ENCODE measurements at regions not wholly inside any gene's neighbourhood (a gene's known extent, or its start where the extent isn't known, plus 50 kb on each side); places are given as distances from the start of the nearest gene placed in this dataset.

DNA sequence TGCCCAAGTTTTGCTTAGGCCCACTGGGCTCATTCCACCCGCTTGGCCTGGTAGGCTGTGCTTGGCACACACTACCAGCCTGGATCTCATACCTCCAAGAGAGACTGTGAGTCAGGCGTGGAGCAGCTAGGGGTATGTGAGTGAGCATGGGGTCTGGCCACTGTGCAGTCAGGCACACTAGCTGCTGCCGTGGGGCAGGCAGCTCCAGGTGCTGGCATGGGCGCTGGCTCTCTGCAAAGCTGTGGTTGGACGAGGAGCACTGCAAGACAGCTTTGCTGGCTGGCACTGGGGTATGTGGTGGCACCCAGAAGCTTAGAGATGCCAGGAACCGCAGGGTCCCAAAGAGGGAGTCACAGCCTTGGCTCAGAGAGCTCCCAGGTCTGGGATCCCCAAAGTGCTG, 377.8 kb downstream of the KCTD8 start:
- Histone ChIP-seq H3K4me3 (ENCODE audit: low read length in 2 of 2) (no peak overlapping the region), H3K36me3 (ENCODE audit: control insufficient read depth in 1 of 2, insufficient read depth in 2 of 2, low read length in 1 of 2) (no peaks in the 10 kb centered on the region), H3K27ac (ENCODE audit: low read depth in 1 of 2, low read length in 2 of 2) (no peak overlapping the region), H3K27me3 (ENCODE audit: control insufficient read depth in 1 of 2, insufficient read depth in 2 of 2, low read length in 1 of 2) (no peaks in the 10 kb centered on the region), H3K9me3 (ENCODE audit: control insufficient read depth, low read length) (no peaks in the 10 kb centered on the region), H3K4me1 (ENCODE audit: control insufficient read depth in 1 of 2, insufficient read depth in 2 of 2, low read length in 2 of 2) (no peaks in the 10 kb centered on the region)
- 82 to 85% methylated on average over 6 of the region's 6 CpGs for WGBS, 2 donors
- no peak for ATAC-seq (ENCODE audit: low FRiP score)
- intact Hi-C loops (cut with DNase I), result no loop called here
- DNase-seq, result peak in 1 of 2 donors; percentile 48

DNA sequence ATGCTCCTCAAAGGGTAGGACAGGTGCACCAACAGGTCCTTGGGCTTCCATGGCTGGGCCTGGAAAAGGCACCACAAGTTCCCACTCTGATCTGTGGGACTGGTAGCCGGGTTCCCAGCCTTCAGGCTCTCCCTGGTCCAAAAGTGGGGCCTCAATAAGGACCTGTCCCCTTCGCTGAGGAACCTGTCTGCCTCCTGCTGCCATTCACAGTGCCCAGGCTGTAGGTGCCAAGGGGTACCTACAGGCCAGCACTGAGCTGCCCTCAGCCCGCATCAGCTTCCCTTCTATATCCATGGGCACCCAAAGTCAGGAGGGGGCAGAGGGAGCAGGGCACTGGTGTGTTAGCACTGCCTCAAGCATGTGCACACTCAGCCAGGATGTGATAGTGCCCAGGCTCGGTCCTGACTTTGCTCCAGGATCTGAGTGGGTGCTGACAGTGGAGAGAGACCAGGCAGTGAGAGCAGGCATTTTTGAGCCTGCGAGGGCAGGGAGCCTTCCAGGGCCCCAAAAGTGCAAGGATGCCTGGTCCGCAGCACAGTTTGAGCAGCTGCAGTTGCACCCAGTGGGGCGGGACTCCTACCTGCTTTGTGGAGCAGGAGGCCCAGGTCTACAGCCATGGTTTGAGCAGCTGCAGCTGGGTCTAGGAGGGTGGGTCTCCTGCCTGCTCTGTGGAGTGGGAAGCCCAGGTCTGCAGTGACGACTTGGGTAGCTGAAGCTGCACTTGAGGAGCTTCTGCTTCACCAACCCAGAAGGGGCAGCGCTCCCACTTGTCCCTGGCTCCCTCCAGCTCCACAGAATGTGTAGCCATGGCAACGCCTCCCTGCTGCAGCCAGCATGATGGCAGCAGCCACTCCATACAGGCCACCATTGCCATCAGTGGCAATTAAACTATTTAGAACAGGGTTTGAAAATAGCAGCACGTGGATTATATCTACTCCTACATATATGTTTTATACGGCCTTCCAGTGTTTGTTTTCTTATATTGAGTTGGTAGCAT, 376.4 kb downstream of the KCTD8 start:
- intact Hi-C loops (cut with DNase I), result no loop called here
- ATAC-seq (ENCODE audit: low FRiP score), result peak; percentile 51
- Histone ChIP-seq H3K9me3 (ENCODE audit: control insufficient read depth, low read length) (no peaks in the 10 kb centered on the region), H3K4me3 (ENCODE audit: low read length in 2 of 2) (no peak overlapping the region), H3K36me3 (ENCODE audit: control insufficient read depth in 1 of 2, insufficient read depth in 2 of 2, low read length in 1 of 2) (no peaks in the 10 kb centered on the region), H3K27me3 (ENCODE audit: control insufficient read depth in 1 of 2, insufficient read depth in 2 of 2, low read length in 1 of 2) (no peaks in the 10 kb centered on the region), H3K27ac (ENCODE audit: low read depth in 1 of 2, low read length in 2 of 2) (no peak overlapping the region), H3K4me1 (ENCODE audit: control insufficient read depth in 1 of 2, insufficient read depth in 2 of 2, low read length in 2 of 2) (no peaks in the 10 kb centered on the region)
- whole genome bisulfite sequencing, 2 donors, result 77 to 86% methylated on average over 12 of the region's 12 CpGs
- peak in 1 of 2 donors; percentile 60 for DNase-seq

DNA sequence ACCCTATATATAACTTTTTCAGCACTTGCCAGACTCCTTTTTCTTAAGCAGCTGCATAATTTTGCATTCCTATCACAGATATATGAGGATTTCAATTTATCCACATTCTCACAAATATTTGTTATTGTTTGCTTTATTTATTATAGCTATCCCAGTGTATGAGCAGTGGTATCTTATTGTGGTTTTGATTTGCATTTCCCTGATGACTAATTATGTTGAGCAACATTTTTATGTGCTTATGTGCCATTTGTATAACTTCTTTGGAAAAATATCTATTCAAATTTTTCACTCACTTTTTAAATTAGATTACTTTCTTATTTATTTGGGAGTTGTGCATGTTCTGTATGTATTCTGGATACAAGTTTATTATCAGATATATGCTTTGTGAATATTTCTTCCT, 361.9 kb downstream of the KCTD8 start:
- ATAC-seq (ENCODE audit: low FRiP score) (no peak), DNase-seq (no peak)
- Histone ChIP-seq H3K27ac (ENCODE audit: low read depth in 1 of 2, low read length in 2 of 2) (no peak overlapping the region), H3K9me3 (ENCODE audit: control insufficient read depth, low read length) (no peaks in the 10 kb centered on the region), H3K36me3 (ENCODE audit: control insufficient read depth in 1 of 2, insufficient read depth in 2 of 2, low read length in 1 of 2) (no peaks in the 10 kb centered on the region), H3K4me3 (ENCODE audit: low read length in 2 of 2) (no peak overlapping the region), H3K27me3 (ENCODE audit: control insufficient read depth in 1 of 2, insufficient read depth in 2 of 2, low read length in 1 of 2) (no peaks in the 10 kb centered on the region), H3K4me1 (ENCODE audit: control insufficient read depth in 1 of 2, insufficient read depth in 2 of 2, low read length in 2 of 2) (no peaks in the 10 kb centered on the region)
- intact Hi-C loops (cut with DNase I), result no loop called here

DNA sequence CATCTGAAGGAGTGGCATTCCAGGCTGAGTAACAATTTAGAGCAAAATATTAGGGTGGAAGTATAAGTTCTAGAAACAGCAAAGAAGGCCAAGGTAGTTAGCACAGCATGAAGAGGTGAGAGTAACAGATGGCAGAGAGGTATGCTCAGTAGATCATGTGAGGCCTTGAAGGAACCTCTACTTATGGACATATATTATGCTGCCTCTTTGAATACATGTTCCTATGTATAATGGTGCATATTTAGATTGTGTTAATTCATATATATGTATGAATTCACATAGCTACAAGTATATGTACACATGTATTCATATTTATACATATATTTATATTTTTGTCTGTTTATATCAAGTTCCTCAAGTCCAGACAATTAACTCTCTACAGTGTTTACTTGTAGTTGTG, 355.2 kb downstream of the KCTD8 start:
- intact Hi-C loops (cut with DNase I), result no loop called here
- H3K4me3 ChIP-seq (ENCODE audit: low read length in 2 of 2), result no peak overlapping the region
- DNase-seq, result no peak
- ATAC-seq (ENCODE audit: low FRiP score), result no peak
- no peaks in the 10 kb centered on the region for H3K27me3 ChIP-seq (ENCODE audit: control insufficient read depth in 1 of 2, insufficient read depth in 2 of 2, low read length in 1 of 2)
- H3K27ac ChIP-seq (ENCODE audit: low read depth in 1 of 2, low read length in 2 of 2), result no peak overlapping the region
- H3K36me3 ChIP-seq (ENCODE audit: control insufficient read depth in 1 of 2, insufficient read depth in 2 of 2, low read length in 1 of 2), result no peaks in the 10 kb centered on the region
- H3K4me1 ChIP-seq (ENCODE audit: control insufficient read depth in 1 of 2, insufficient read depth in 2 of 2, low read length in 2 of 2), result no peaks in the 10 kb centered on the region
- H3K9me3 ChIP-seq (ENCODE audit: control insufficient read depth, low read length), result no peaks in the 10 kb centered on the region

DNA sequence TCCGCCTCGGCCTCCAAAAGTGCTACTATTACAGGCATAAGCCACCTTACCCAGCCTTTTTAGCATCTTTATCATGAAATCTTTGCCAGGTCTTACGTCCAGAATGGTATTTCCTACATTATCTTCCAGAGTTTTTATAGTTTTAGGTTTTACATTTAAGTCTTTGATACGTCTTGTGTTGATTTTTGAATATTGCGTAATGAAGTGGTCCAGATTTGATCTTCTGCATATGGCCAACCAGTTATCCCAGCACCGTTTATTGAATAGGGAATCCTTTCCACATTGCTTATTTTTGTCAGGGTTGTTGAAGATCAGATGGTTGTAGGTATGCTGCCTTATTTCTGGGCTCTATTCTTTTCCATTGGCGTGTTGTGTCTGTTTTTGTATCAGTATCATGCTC, 349.6 kb downstream of the KCTD8 start:
- no peaks in the 10 kb centered on the region for H3K9me3 ChIP-seq (ENCODE audit: control insufficient read depth, low read length)
- no peaks in the 10 kb centered on the region for H3K36me3 ChIP-seq (ENCODE audit: control insufficient read depth in 1 of 2, insufficient read depth in 2 of 2, low read length in 1 of 2)
- ATAC-seq (ENCODE audit: low FRiP score) (no peak), DNase-seq (no peak)
- no peak overlapping the region for H3K4me3 ChIP-seq (ENCODE audit: low read length in 2 of 2)
- H3K4me1 ChIP-seq (ENCODE audit: control insufficient read depth in 1 of 2, insufficient read depth in 2 of 2, low read length in 2 of 2), result no peaks in the 10 kb centered on the region
- intact Hi-C loops (cut with DNase I), result no loop called here
- WGBS, 2 donors, result 86% methylated on average over 7 of the region's 7 CpGs
- no peak overlapping the region for H3K27ac ChIP-seq (ENCODE audit: low read depth in 1 of 2, low read length in 2 of 2)
- no peaks in the 10 kb centered on the region for H3K27me3 ChIP-seq (ENCODE audit: control insufficient read depth in 1 of 2, insufficient read depth in 2 of 2, low read length in 1 of 2)

DNA sequence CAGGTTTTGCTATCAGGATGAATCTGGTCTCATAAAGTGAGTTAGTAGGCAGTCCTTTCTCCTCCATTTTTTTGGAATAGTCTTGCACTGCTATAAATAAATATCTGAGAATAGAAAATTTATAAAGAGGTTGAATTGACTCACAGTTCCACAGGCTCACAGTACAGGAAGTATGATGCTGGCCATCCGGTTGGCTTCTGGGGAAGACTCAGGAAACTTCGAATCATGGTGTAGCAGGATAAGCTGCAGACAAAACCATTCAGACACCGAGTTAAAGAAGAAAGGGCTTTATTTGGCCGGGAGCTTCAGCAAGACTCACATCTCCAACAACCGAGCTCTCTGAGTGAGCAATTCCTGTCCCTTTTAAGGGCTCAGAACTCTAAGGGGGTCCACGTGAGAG, 348.2 kb downstream of the KCTD8 start:
- Histone ChIP-seq H3K4me3 (ENCODE audit: low read length in 2 of 2) (no peak overlapping the region), H3K36me3 (ENCODE audit: control insufficient read depth in 1 of 2, insufficient read depth in 2 of 2, low read length in 1 of 2) (no peaks in the 10 kb centered on the region), H3K4me1 (ENCODE audit: control insufficient read depth in 1 of 2, insufficient read depth in 2 of 2, low read length in 2 of 2) (no peaks in the 10 kb centered on the region), H3K27me3 (ENCODE audit: control insufficient read depth in 1 of 2, insufficient read depth in 2 of 2, low read length in 1 of 2) (no peaks in the 10 kb centered on the region), H3K9me3 (ENCODE audit: control insufficient read depth, low read length) (no peaks in the 10 kb centered on the region), H3K27ac (ENCODE audit: low read depth in 1 of 2, low read length in 2 of 2) (no peak overlapping the region)
- ATAC-seq (ENCODE audit: low FRiP score) (no peak), DNase-seq (no peak)
- intact Hi-C loops (cut with DNase I), result no loop called here
- 78 to 79% methylated on average over 6 of the region's 6 CpGs for WGBS, 2 donors

DNA sequence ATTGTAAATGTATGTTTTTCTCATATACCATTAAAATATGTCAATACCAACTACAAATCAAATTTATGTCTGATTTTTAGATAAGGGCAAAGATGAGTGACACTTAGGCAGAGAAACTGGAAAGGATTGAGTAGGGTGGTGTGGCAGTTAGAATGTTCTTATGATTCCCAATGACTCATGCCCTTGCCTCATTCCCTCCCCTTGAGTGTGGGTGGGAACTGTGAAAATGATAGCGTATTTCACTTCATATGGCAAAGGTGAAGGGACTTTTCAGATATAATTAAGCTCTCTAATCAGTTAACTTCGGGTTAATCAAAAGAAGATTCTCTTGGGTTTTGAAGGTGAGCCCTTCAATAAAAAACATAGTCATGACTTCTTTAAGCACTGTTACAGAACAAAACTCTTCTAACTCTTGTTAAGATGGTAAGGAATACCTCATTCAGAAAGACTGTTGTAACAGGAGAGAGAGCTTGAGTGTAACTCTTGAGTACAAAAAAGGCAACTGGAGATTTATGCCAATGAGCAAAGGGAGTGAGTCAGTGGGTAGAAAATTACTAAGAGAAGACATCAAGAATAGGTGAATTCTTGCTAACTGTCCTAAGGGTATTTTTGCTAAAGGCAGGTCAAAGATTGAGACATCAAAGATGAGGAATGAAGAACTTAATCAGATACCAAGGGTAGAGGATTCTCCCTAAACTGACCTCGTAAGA, 329.5 kb downstream of the KCTD8 start:
- H3K9me3 ChIP-seq (ENCODE audit: control insufficient read depth, low read length), result no peaks in the 10 kb centered on the region
- H3K4me3 ChIP-seq (ENCODE audit: low read length in 2 of 2), result no peak overlapping the region
- no peak overlapping the region for H3K27ac ChIP-seq (ENCODE audit: low read depth in 1 of 2, low read length in 2 of 2)
- H3K4me1 ChIP-seq (ENCODE audit: control insufficient read depth in 1 of 2, insufficient read depth in 2 of 2, low read length in 2 of 2), result no peaks in the 10 kb centered on the region
- intact Hi-C loops (cut with DNase I), result no loop called here
- ATAC-seq (ENCODE audit: low FRiP score), result no peak
- no peaks in the 10 kb centered on the region for H3K36me3 ChIP-seq (ENCODE audit: control insufficient read depth in 1 of 2, insufficient read depth in 2 of 2, low read length in 1 of 2)
- WGBS, 2 donors, result 80 to 84% methylated on average over 3 of the region's 3 CpGs
- DNase-seq, result no peak
- no peaks in the 10 kb centered on the region for H3K27me3 ChIP-seq (ENCODE audit: control insufficient read depth in 1 of 2, insufficient read depth in 2 of 2, low read length in 1 of 2)

DNA sequence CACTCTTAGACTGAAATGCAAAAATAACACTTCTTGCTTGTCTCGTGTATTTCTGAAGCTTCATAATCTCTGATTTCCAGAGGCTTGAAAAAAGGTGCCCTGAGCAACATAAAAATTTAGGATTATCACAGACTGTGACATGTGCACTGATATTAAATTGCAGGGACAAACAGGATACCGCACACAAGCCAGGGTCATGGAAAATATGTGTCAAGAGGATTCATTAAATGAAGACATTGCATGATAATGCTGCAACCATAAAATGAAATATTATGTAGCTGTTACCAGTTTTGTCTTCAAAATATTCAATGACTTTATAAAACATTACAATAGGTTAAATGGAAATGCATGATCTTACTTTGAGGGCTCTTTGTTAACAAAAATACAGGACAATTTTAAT, 328.0 kb downstream of the KCTD8 start:
- ATAC-seq (ENCODE audit: low FRiP score) (no peak), DNase-seq (no peak)
- no peak overlapping the region for H3K27ac ChIP-seq (ENCODE audit: low read depth in 1 of 2, low read length in 2 of 2)
- H3K36me3 ChIP-seq (ENCODE audit: control insufficient read depth in 1 of 2, insufficient read depth in 2 of 2, low read length in 1 of 2), result no peaks in the 10 kb centered on the region
- intact Hi-C loops (cut with DNase I), result no loop called here
- no peaks in the 10 kb centered on the region for H3K9me3 ChIP-seq (ENCODE audit: control insufficient read depth, low read length)
- no peak overlapping the region for H3K4me3 ChIP-seq (ENCODE audit: low read length in 2 of 2)
- no peaks in the 10 kb centered on the region for H3K4me1 ChIP-seq (ENCODE audit: control insufficient read depth in 1 of 2, insufficient read depth in 2 of 2, low read length in 2 of 2)
- WGBS, 2 donors, result 78 to 83% methylated on average over 2 of the region's 2 CpGs
- H3K27me3 ChIP-seq (ENCODE audit: control insufficient read depth in 1 of 2, insufficient read depth in 2 of 2, low read length in 1 of 2), result no peaks in the 10 kb centered on the region

DNA sequence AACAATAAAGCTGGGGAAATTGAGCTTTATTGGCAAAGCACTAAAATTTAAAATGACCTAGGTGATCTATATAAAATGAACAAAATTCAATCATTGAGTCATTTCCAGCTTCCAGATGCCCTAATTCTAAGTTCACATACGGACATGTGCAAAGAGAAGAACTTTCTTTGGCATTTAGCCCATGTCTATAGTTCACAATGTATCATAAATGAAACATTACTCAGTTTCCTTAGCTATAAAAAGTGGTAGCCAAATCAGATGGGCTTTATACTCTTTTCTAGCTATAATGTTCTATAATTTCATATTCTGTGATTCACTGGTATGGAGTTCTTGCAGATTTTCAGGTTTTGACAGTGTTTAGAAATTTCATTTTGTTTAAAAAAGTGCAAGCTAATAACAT, 327.4 kb downstream of the KCTD8 start:
- no peaks in the 10 kb centered on the region for H3K9me3 ChIP-seq (ENCODE audit: control insufficient read depth, low read length)
- no peak overlapping the region for H3K27ac ChIP-seq (ENCODE audit: low read depth in 1 of 2, low read length in 2 of 2)
- no peaks in the 10 kb centered on the region for H3K36me3 ChIP-seq (ENCODE audit: control insufficient read depth in 1 of 2, insufficient read depth in 2 of 2, low read length in 1 of 2)
- H3K27me3 ChIP-seq (ENCODE audit: control insufficient read depth in 1 of 2, insufficient read depth in 2 of 2, low read length in 1 of 2), result no peaks in the 10 kb centered on the region
- intact Hi-C loops (cut with DNase I), result no loop called here
- WGBS, 2 donors, result 68 to 71% methylated on average over 1 of the region's 1 CpG
- ATAC-seq (ENCODE audit: low FRiP score) (no peak), DNase-seq (no peak)
- no peaks in the 10 kb centered on the region for H3K4me1 ChIP-seq (ENCODE audit: control insufficient read depth in 1 of 2, insufficient read depth in 2 of 2, low read length in 2 of 2)
- H3K4me3 ChIP-seq (ENCODE audit: low read length in 2 of 2), result no peak overlapping the region

All from aorta (tissue), 5 donors.